ENCODE measurements at regions not wholly inside any gene's neighbourhood (a gene's known extent, or its start where the extent isn't known, plus 50 kb on each side); places are given as distances from the start of the nearest gene placed in this dataset.

DNA sequence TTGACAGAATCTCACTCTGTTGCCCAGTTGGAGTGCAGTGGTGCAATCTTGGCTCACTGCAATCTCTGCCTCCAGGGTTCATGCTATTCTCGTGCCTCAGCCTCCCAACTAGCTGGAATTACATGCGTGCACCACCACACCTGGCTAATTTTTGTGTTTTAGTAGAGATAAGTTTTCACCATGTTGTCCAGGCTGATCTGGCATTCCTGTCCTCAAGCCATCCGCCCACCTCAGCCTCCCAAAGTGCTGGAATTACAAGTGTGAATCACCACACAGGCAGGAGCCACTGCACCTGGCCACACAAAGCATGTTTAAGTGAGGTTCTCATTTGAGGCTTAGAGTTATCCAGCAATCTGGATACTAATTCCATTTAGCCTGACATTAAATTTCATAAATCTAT lies 180.9 kb upstream of the GRID2 start:
- no peak for DNase-seq

DNA sequence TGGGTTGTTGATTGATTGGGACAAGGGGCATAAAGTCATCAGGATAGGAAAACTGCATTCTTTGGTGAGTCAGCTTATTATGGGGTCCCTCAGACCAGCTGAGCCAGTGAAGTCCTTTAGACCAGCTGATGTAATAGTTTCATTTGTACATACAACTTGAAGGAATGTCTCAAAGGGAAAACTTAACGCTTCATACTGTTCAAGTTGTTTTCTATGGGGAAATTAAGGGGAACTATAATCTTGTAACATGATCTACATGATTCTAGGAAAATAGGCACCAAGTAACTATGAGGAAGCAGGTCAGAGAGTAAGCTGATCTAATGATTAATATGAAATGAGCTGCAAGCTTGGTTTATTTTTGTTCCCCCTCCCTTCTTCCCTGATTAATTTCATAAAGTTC lies 175.1 kb upstream of the GRID2 start:
- DNase-seq, result no peak

DNA sequence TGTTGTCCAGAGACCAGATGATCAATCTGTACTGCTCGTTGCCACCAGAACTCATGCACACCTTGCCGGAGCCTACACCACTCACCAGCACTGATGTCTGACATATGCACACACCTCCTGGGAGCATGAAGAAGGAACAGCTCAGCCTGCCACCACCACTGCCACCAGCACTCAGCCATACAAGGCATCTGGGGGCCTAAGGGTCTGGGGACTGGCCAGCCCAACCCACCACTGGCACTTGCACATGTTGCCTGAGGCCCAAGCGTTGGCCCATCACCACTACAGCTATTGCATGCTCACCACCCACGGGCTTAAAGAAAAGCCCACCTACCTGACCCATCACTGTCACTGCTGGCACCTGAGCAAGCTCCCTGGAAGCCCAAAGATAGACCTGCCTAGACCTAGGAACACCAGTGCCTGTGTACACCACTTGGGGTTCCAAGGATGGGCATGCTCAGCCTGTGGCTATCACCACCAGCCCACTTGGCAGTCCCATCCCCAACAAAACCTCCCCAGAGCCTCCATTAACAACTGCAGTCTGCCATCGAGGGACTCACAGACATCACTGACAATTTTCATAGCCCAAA lies 174.3 kb upstream of the GRID2 start:
- DNase-seq, result no peak

DNA sequence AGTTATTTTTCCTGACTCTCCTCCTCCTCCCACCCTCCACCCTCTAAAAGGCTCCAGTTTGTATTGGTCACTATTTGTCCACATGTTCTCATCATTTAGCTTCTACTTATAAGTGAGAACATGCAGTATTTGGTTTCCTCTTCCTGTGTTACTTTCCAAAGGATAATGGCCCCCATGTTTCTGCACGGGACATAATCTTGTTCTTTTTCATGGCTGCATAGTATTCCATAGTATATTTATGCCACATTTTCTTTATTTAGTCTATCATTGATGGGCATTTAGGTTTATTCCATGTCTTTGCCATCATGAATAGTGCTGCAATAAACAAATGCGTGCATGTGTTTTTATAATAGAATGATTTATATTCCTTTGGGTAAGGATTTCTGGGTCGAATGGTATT lies 167.3 kb upstream of the GRID2 start:
- no peak for DNase-seq

DNA sequence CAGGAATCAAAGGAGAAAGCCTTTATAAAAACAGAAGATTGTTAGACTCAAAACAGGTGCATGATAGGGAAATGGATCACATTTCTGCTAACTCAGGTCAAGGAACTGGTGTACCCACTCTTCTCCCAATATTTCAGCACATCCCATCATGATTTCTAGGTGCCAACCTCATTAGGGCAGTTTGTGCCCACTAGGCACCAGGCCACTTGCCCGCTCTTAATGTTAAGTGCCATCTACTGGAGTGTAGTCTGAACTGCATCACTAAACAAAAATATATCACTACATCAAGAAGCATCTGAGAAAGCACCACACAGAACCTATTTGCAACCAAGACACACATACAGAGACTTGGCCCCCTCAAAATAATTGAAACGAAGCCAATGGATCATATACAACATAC lies 140.4 kb upstream of the GRID2 start:
- DNase-seq, result no peak

DNA sequence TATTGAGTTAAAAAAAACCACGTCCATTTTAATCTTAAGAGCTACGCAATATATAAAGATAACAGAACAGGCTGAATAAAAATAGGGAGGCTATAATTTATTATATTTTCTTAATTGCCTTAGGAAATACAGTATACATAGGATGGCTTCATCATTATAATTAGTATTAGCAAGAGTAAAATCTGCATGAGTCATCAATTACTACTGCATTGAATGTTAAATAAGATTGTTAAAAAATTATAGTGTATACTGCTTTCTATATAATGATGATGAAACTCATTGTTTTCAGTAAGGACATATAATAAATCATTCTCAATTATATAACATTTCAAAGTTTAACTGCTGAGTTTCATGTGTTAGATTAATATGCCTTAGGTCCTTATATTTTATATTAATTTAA lies 133.4 kb upstream of the GRID2 start:
- no peak for DNase-seq

DNA sequence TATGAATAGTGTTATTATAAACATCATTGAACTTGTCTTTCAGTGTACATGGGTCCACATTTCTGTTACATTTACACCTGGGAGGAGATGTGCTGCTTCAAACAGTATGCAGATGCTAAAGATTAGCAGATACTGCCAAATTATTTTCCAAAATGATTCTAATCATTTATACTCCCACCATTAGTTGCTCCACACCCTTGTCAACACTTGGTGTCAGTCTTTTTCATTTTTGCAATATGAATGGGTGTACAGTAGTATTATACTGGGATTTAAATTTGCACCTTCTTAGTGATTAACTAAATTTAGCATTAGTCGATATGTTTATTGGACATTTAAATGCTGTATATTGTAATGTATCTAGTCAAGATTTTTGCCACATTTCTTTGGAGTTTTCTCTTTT lies 131.6 kb upstream of the GRID2 start:
- DNase-seq, result no peak

DNA sequence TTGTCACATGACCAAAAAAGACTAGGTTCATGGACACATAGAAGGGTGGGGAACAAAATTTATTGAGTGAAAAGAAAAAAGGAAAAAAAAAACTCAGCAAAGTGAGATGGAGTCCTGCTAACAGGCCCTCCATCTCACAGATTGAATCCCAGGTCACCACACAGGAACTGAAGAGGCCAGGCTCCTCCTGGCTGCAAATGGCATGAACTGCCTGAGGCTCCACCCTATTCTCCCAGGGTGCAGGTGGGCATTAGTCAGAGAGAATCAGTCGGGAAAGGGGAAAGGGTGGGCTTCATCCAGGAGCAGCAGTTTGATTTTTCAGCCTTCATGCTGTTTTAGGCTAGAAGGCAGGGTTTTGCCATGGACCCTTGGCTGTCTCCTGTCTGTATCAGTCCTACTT lies 128.5 kb upstream of the GRID2 start:
- DNase-seq, result no peak

DNA sequence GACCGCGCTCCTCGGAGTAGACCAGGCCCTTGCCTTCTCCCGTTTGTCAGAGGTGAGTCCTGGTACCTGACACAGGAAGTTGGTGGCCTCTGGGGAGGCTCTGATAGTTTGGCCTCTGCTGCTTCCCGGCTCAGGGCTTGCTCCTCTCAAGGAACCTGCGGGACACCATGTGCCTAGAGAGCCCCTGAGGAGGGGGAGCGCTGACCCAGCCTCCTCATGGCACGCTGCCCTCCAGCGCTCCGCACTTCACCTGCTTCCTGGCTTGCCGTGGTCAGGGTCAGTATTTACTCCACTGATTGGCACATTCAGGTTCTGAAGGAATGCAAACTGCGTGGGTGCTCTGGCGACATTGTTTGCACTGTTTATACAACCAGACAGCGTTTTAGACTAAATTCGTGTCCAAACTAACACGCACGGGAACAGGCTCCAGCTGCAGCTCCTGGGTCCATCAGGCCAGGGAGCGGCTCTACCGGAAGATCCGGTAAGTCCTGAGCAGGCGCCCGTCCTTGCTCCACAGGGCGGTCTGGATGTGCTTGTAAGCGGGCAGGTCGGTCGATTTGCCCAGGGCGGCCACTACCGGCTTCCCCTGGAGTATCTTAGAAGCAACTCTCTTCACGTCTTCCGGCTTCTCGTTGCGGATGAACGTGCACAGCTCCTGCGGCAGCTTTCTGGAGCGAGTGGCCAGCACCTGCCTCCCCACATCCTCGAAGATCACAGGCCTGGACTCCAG lies 121.6 kb upstream of the GRID2 start:
- DNase-seq, result no peak

DNA sequence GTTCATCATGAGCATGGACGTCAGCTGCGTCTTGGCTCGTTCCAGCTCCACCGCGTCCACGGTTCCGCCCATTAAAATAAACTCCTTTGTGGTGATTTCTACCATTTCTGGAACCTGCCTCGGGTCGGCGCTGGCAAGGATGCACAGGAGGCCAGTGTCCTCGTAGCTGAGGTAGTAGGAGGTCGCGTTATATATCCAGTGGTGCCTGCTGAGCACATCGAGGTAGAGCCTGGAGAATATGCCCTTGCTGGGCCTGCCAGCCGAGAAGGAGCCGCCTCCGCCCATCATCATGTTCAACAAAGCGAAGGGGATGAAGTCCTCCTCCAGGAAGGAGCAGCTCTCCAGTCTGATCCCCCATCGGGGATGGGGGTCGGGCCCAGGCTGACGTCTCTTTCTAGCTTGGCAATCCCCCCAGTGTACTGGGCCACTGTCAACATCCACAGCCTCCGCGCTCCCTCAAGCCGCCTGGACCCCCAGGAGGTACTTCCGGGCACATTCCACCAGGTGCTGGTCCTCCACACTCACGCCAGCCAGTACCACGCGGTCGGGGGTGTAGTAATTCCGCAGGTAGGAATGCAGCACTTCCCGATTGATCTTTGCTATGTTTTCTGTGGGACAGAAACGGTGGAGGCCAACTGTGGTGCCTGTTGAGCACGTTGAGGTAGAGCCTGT lies 120.9 kb upstream of the GRID2 start:
- DNase-seq, result no peak

DNA sequence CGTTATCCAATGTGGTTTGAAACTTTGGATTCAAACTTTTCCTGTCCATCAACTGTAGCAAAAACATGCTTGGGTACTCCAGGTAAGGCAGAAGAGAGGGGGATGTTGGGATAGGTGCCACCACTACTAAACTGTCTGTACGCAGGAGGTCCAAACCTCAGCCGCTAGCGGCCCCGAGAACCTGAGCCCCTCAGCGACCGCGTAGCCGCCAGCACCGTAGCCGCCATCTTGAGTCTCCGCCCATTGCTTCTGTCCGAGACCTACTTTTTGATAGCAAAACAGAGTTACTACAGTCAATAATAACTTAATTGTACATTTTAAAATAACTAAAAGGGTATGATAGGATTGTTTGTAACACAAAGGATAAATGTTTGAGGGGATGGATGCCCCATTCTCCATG lies 119.9 kb upstream of the GRID2 start:
- DNase-seq, result no peak

DNA sequence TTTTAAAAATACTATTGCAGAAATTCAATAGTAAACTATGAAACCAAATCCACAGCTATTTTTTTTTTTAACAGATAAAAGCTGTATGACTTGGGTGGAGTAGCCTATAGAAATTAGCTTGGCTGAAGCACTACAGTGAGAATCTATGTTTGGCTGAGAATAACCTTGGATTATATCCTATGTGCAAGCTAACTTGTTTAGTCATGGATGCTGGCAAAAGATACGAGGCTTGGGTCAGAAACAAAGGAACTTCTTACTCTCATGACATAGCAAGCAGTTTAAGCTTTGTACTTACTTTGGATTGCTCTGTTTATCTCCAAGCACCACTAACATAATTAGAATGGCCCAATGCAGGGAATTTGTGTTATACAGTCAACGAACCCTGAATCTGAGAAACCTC lies 119.2 kb upstream of the GRID2 start:
- DNase-seq, result no peak

DNA sequence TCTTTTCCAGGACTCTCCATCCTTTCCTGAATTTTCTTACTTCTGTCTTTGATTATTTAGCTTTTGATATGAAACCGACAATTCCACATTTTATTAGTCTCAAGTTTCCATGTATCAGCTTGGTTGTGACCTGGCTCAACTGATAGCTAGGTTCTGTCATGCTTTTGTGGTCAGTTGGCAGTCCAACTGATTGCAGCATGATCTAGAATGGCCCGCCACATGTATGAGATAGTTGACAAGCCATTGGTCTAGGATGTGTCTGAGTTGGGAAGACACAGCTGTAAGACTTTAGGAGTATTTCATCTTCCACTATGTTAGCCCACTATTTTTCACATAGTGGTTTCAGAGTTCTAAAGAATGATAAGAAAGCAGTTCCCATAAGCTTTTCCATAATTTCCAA lies 117.5 kb upstream of the GRID2 start:
- DNase-seq, result no peak

DNA sequence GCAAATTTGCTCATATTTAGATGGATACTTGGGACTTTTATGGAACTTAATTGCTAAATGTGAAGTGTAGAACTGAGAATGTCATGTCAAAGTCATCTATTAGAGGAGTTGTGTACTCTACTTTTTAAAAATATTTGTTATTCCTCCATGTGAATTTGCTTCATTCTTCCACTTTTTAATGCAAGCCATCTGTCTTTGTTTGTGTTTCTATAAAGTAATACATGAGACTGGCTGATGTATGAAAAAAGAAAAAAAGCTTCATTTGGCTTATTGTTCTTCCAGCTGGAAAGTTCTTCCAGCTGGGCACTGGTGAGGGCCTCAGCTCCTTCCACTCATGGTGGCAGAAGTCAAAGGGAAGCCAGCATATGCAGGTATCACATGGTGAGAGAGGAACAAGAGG lies 114.6 kb upstream of the GRID2 start:
- no peak for DNase-seq

DNA sequence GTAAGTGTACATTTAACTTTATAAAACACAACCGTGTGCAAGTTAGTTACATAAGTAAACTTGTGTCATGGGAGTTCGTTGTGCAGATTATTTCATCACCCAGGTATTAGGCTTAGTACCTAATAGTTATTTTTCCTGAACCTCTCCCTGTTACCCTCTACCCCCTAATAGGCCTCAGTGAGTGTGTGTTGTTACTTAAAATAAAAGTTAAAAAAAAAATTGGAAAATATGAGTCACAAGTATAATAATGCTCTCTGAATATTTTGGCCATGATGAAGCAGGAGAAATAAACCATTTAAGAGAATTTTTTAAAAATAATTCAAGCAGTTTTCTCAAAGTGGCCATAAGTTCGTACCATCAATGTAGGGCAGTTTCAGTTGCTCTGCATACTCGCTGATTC lies 105.1 kb upstream of the GRID2 start:
- DNase-seq, result no peak

DNA sequence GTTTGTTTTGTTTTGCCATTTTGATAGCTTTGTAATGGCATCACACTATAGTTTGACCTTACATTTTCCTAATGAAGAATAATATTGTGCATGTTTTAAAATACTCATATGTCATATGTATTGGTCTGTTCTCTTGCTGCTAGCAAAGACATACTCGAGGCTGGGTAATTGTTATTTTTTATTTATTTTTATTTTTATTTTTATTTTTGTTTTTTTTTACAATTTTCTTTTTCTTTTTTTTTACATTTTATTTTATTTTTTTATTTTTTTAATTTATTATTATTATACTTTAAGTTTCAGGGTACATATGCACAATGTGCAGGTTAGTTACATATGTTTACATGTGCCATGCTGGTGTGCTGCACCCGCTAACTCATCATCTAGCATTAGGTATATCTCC lies 104.6 kb upstream of the GRID2 start:
- DNase-seq, result no peak

DNA sequence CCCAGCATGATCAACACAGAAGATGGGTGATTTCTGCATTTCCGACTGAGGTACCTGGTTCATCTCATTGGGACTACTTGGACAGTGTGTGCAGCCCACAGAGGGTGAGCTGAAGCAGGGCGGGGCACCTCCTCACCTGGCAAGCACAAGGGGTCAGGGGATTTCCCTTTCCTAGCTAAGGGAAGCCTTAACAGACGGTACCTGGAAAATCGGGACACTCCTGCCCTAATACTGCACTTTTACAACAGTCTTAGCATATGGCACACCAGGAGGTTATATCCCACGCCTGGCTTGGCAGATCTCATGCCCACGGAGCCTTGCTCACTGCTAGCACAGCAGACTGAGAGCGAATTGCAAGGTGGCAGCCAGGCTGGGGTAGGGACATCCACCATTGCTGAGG lies 92.9 kb upstream of the GRID2 start:
- DNase-seq, result no peak

DNA sequence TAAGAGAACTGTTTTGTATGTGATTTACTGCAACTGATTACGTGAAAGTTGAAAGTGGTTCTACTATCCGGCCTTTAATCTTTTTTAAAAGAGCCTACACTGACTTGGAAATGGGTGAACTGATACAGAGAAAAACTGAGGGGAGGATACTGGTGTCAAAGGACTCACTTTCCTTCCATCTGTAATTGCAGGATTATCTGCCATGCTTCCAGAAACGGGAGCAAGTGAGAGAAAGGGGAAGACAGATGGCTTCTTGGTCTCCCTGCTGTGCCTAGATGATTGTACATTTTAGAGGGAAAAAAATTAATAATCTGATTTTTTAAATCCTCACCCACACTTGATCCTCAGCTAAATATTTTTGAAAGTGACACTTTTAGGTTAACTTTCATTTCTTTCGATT lies 88.3 kb upstream of the GRID2 start:
- DNase-seq, result no peak

DNA sequence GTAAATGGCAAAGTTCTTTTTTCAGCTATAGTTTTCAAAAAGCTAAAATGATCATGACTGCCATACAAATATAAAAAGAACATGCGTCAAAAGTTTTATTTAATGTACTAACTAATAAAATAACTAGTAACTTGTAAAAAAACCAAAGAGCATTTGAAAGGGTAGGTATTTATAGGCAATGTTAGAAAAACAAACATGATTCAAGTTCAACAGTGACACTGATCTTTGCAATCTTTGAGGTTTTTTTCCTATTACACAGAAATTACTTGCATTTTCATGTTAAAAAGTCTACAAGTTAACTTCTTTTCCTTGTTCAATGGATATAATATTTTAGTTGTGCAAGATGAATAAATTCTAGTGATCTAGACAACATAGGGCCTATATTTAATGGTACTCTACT lies 72.3 kb upstream of the GRID2 start:
- DNase-seq, result no peak

DNA sequence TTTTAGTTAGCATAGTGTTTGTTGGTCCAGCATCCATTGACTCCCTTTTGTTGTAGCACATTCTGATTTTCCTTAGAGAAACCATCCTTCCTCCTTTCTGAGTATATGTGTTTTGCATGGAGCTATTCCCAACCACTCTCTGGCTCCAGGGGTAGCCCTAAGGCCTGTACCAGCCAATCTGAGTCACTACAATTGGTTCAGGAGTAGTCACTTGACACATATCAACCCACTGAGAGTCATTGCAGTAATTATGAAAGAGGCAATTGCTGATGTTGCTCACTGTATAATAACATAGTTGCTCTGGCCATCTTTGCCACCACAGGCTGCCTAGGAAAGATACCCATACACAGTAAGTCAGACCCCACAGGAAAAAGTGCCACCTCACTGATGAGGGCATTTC lies 71.2 kb upstream of the GRID2 start:
- no peak for DNase-seq

DNA sequence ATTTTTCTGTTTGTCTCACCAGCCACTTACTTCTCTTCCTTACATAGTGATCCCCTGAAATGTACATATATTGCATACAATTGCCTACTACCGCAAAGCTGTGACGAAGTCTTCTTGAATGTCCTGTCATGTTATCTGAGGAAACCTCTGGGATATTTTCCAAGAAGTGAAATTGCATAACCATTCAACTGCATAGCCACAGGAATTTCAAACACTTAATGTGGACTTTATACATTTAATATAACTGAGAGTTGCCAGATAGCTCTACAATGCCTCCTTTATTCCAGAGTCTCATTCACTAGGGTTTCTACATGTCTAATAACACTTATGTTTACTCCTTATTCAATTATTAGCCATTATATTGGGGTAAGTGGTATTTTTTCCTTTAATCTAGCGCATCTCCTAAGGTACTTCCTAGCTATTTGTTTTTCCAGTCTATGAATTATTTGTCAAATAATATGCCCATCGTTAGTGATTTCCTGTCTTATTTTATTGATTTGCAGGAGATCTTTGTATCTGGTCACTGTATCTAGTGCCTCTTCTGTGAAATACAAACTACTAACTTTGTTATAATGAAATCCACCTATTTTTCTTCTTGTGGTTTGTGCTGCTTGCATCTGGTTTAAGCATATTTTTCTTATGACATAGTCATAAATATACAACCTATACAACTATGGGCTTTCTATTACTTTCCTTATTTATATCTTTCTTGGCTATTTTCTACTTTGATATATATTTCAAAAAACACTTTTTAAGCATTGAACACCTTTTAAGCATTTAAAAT lies 69.2 kb upstream of the GRID2 start:
- DNase-seq, result no peak

DNA sequence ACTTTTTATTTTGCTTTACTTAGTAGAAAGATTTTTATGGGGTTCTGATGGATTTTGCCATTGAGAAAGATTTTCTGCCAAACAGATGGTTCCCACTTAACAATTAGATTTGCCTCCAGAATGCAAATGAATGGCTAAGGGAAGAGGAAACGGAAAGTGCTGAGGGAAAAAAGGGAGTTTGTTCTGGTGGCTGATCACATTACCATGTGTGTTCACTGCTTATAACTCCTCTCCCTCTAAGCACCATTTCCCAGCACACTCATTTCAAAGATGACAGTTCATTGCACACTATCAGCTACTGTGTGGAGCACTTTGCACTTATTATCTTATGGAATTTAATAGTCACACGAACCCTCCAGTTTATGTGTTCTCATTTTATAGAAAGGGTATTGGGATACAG lies 68.0 kb upstream of the GRID2 start:
- DNase-seq, result no peak

DNA sequence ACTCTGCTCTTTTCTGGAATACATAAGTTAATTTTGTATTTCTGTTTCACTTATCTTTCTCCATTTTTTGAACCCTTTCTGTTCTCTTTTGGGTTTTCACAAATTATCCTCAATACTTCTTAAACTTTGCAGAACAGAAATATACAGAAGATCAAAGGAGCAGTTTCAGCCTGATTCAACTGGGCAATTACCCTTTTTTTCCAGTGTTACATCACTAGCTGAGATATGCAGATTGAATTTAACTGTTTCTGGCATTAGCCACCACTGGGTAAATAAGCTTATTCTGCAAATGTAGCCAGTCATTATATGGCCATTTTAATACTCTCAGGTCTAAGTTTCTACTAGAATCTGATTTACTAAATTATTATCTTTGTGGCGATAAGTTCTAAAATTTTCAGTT lies 66.9 kb upstream of the GRID2 start:
- DNase-seq, result no peak

DNA sequence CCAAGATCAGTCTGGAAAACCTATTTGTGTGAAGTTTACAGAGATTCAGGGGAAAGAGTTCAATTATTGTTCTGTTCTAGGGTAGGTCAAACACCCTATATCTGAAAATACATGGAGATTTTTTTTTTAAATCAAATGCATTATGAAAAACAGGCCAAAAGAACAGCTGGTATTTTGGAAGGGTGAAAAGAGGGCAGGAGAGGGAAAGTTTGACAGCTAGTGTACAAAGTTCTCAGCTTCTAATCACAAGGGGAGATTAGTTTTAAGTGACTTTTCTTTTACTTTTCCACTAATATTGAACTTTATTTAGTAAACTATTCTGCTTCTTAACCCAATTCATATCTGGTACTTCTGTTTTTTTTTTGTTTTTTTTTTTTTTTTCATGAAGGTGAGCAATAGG lies 66.2 kb upstream of the GRID2 start:
- DNase-seq, result no peak
